H54 (cell line): ENCODE measurements at regions not wholly inside any gene's neighbourhood (a gene's known extent, or its start where the extent isn't known, plus 50 kb on each side); places are given as distances from the start of the nearest gene placed in this dataset.

Source experiments
- DNase-seq: peaks from one replicate; pipeline ENCODE4 v3.0.0; 2011; ENCODE audit warnings: low spot score, mixed read lengths; ENCODE audit not compliant: insufficient read length
- FAIRE-seq: peaks from 3 replicates; lab custom pipeline; 2011; peaks lifted over from hg19 to GRCh38; lab: Jason Lieb, UNC
- POLR2A ChIP-seq: IDR thresholded peaks from 2 replicates; pipeline ENCODE4 v1.6.1; 2011; ENCODE audit warnings: low read depth, mild to moderate bottlenecking, low read length

DNA sequence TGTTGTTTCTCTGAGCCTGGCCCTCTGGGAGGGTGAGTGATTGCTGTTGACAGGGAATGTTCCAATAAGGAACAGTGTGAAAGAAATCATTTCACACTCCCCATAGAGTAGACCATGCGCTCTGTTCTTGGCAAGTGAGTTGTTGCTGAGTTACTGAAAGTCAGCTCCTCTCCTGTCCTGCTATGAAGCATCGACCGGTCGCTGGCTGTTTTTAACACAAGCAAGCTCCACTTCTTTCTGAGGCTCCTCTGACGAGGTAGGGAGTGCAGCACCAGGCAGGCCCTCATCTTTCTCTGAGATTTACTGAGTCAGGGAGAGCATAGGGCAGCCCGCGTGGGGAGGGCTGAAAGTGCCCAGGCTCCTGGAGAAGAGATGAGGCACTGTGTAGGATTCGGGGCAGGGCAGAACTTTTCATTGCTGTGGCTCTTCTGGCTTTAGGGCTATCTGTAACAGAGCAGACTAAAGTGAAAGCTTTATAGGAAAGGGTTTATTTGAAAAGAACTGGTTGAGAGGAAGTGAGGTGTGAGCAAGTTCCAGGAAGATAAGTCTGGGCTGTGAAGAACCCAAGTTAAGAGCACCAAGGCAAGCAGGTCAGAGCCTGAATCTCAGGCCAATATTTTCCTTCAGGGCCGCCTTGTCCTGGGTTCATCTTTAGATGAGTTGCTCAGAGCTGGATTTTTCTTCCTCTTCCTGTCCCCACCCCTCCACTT lies 332.2 kb downstream of the CCSER2 start:
- DNase-seq: no peak
- FAIRE-seq: no peak
- no peak for TF ChIP-seq POLR2A

- no peak for TF ChIP-seq POLR2A
- no peak for FAIRE-seq
- DNase-seq: no peak
These were observed 336.8 kb downstream of the CCSER2 start for GRCh38 chr10:84665211-84665610.

- FAIRE-seq: no peak
- no peak for TF ChIP-seq POLR2A
- DNase-seq: peak; percentile 54
These were observed 337.6 kb downstream of the CCSER2 start for GRCh38 chr10:84665883-84666463.

DNA sequence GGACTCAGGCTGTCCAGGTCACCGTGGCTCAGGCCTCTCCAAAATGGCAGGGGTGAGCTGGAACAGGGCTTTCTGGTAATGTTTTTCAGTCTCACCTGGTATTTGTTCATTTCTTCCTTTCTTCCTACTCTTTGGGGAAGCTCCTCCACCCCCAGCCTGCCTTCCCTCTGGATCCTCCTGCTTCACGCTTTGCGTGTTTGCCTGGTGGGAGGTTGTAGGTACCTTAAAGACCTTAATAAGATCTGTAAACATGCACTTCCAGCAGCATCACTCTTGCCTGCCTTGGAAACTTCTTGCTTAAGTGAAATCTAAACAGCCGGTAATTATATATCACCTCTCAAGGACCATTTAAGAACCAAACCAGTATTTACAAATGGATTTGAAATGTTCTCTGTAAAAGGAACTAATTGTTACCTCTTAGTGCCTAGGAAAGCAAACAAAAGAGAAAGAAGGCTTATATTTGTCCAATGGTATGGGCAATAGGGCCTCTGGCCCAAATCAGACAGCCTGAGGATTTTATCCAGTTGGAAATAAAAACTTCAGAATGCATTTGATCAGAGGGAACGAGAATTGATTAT lies 339.9 kb downstream of the CCSER2 start:
- TF ChIP-seq POLR2A: no peak
- DNase-seq (no peak), FAIRE-seq (no peak)

- TF ChIP-seq POLR2A: no peak
- FAIRE-seq (no peak), DNase-seq (no peak)
These were observed 346.7 kb downstream of the CCSER2 start for GRCh38 chr10:84675060-84675459.

GRCh38 chr10:84676536-84676935 lies 348.1 kb downstream of the CCSER2 start:
- FAIRE-seq: no peak
- no peak for TF ChIP-seq POLR2A
- no peak for DNase-seq

DNA sequence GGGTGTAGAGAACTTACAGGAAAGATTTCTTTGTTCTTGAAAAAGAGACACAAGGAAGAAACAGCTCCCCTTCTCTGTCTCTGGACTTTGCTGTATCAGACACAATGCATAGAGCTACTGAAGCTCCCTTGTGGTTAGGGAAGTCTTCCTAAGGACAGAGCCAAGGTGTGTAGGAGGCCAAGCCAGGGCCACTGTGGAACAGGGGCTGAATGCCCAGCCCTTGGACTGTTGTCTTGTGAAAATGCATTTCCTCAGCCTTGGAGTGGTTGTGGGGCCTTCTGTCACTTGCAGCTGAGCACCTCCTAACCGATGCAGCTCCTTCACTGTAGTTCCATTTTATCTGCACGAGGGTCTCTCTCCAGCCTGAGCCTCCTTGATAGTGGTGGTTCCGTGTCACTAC lies 353.4 kb downstream of the CCSER2 start:
- no peak for FAIRE-seq
- TF ChIP-seq POLR2A: no peak
- no peak for DNase-seq

DNA sequence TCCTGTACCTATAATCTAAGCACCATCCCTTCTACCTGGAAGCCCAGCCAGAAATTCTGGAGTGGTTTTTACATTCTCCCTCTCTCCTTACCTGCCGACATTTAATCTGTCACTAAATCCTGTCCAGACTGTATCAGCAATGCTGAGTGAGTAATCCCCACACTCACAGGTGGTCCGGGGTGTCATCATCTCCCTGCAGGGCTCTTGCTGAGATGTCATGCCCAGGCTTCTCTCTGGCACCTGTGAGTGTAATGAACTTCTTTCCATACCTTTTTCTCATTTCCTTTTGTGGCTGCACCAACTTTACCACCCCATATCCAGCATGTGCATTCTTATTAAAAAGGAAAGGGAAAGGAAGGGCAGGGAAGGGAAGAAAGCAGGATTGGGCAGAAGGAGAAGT lies 355.2 kb downstream of the CCSER2 start:
- TF ChIP-seq POLR2A: no peak
- FAIRE-seq (no peak), DNase-seq (no peak)

GRCh38 chr10:84683980-84684740 lies 355.8 kb downstream of the CCSER2 start:
- no peak for TF ChIP-seq POLR2A
- no peak for FAIRE-seq

GRCh38 chr10:84685047-84685660 lies 356.8 kb downstream of the CCSER2 start:
- TF ChIP-seq POLR2A: no peak
- FAIRE-seq (no peak), DNase-seq (no peak)

More at GRCh38 chr10:84683980-84684740, 355.8 kb downstream of the CCSER2 start:
- DNase-seq: no peak

- DNase-seq (no peak), FAIRE-seq (no peak)
- no peak for TF ChIP-seq POLR2A
These were observed 364.6 kb downstream of the CCSER2 start for GRCh38 chr10:84693006-84693405.

- DNase-seq (no peak), FAIRE-seq (no peak)
- TF ChIP-seq POLR2A: no peak
These were observed 367.5 kb downstream of the CCSER2 start for GRCh38 chr10:84695902-84696301.

DNA sequence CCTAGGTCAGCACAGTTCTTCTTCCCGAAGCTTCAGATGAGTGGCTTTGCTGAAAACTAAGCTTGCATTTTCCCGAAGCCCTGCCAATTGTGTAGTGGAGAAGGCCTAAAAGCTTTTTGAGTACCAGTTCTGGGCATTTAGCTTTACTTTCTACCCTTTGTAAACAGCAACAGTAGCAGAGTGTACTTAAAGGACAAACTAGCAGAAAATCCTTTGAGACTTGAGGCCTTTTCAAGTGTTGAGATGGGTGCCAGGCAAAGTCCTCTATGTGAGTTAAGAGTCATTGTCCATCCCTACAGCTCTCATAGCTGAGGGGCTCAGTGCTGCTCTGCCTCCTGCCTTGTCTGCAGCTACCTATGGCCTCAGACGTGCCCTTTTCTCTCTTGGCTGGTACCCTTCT lies 368.2 kb downstream of the CCSER2 start:
- FAIRE-seq: no peak
- no peak for DNase-seq

GRCh38 chr10:84698989-84699388 lies 370.6 kb downstream of the CCSER2 start:
- TF ChIP-seq POLR2A: no peak
- FAIRE-seq: no peak
- DNase-seq: no peak

More for the DNA sequence above, 368.2 kb downstream of the CCSER2 start:
- no peak for TF ChIP-seq POLR2A
